GM21717 (cell line): ENCODE measurements at regions not wholly inside any gene's neighbourhood (a gene's known extent, or its start where the extent isn't known, plus 50 kb on each side); places are given as distances from the start of the nearest gene placed in this dataset.

Experiments used
- ATAC-seq: cut with Tn5 transposase; IDR thresholded peaks from one replicate; pipeline ENCODE4 v1.9.1; 2021; ENCODE audit warnings: mild to moderate bottlenecking, moderate library complexity; ENCODE audit not compliant: unreplicated experiment

- ATAC-seq, result no peak
Observed at GRCh38 chr5:57858905-57859304, 376.3 kb upstream of the ACTBL2 start.

GRCh38 chr5:57857696-57858095 lies 375.1 kb upstream of the ACTBL2 start:
- ATAC-seq, result no peak

GRCh38 chr5:57855831-57856230 lies 373.2 kb upstream of the ACTBL2 start:
- ATAC-seq, result no peak

GRCh38 chr5:57853929-57854697 lies 371.5 kb upstream of the ACTBL2 start:
- ATAC-seq, result no peak

- ATAC-seq, result no peak
Observed at GRCh38 chr5:57850109-57850508, 367.5 kb upstream of the ACTBL2 start.

- no peak for ATAC-seq
Observed at GRCh38 chr5:57845025-57845424, 362.4 kb upstream of the ACTBL2 start.

- no peak for ATAC-seq
Observed at GRCh38 chr5:57844410-57844809, 361.8 kb upstream of the ACTBL2 start.

- ATAC-seq, result no peak
Observed at GRCh38 chr5:57843059-57843367, 360.4 kb upstream of the ACTBL2 start.

- no peak for ATAC-seq
Observed at GRCh38 chr5:57842364-57843058, 359.9 kb upstream of the ACTBL2 start.

- no peak for ATAC-seq
Observed at GRCh38 chr5:57841676-57842363, 359.2 kb upstream of the ACTBL2 start.

- no peak for ATAC-seq
Observed at GRCh38 chr5:57839437-57840079, 356.9 kb upstream of the ACTBL2 start.

GRCh38 chr5:57839025-57839424 lies 356.4 kb upstream of the ACTBL2 start:
- no peak for ATAC-seq

GRCh38 chr5:57836921-57837320 lies 354.3 kb upstream of the ACTBL2 start:
- no peak for ATAC-seq

GRCh38 chr5:57836331-57836730 lies 353.7 kb upstream of the ACTBL2 start:
- ATAC-seq, result no peak

- ATAC-seq, result no peak
Observed at GRCh38 chr5:57834829-57835608, 352.4 kb upstream of the ACTBL2 start.

GRCh38 chr5:57833489-57833888 lies 350.9 kb upstream of the ACTBL2 start:
- ATAC-seq, result no peak

- ATAC-seq, result no peak
Observed at GRCh38 chr5:57832875-57833274, 350.3 kb upstream of the ACTBL2 start.

GRCh38 chr5:57831932-57832331 lies 349.3 kb upstream of the ACTBL2 start:
- no peak for ATAC-seq

GRCh38 chr5:57831090-57831489 lies 348.5 kb upstream of the ACTBL2 start:
- ATAC-seq, result no peak

- no peak for ATAC-seq
Observed at GRCh38 chr5:57828221-57828620, 345.6 kb upstream of the ACTBL2 start.
